ENCODE measurements at regions not wholly inside any gene's neighbourhood (a gene's known extent, or its start where the extent isn't known, plus 50 kb on each side); places are given as distances from the start of the nearest gene placed in this dataset.
"Not testable (repeated sequence)": the region's sequence is repeated elsewhere in the genome, so short reads cannot be mapped to it uniquely, and the experiment has no call there.

DNA sequence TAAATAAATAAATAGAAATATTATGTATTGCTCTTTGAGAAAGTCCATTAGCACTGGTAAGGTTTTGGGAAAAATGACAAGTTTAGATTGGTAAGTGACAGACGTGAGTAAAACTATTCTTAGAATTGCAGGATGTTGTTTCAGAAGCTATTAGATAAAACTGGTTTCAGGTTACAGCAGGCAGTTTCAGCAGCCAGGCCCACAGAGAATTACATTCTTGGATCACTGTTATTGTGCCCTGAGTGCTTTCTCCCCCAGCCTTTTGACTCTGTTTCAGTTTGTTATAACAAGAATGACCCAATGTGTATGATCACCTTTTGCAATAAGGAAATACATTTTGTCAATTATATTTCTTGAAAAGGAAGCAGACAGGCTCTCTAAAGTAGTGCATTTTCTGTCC, 86.5 kb downstream of the DKK1 start:
- no peaks in the 10 kb centered on the region for H4K20me1 ChIP-seq (ENCODE audit: control insufficient read depth, extremely low read depth, insufficient read depth, low read length)
- no peaks in the 10 kb centered on the region for H3K9me1 ChIP-seq (ENCODE audit: control insufficient read depth, extremely low read depth, insufficient read depth, low read length)
- H3K9me3 ChIP-seq (ENCODE audit: control insufficient read depth, low read depth, low read length) = no peaks in the 10 kb centered on the region
- no peaks in the 10 kb centered on the region for H3K27me3 ChIP-seq (ENCODE audit: control insufficient read depth, extremely low read depth, insufficient read depth, low read length)
- no peaks in the 10 kb centered on the region for H3K4me1 ChIP-seq (ENCODE audit: control insufficient read depth, extremely low read depth, insufficient read depth, low read length)
- TF ChIP-seq EZH2 (IDR thresholded peaks at IDR 0.05; ENCODE audit: low read length) = no peak
- TF ChIP-seq, protein P1, sequence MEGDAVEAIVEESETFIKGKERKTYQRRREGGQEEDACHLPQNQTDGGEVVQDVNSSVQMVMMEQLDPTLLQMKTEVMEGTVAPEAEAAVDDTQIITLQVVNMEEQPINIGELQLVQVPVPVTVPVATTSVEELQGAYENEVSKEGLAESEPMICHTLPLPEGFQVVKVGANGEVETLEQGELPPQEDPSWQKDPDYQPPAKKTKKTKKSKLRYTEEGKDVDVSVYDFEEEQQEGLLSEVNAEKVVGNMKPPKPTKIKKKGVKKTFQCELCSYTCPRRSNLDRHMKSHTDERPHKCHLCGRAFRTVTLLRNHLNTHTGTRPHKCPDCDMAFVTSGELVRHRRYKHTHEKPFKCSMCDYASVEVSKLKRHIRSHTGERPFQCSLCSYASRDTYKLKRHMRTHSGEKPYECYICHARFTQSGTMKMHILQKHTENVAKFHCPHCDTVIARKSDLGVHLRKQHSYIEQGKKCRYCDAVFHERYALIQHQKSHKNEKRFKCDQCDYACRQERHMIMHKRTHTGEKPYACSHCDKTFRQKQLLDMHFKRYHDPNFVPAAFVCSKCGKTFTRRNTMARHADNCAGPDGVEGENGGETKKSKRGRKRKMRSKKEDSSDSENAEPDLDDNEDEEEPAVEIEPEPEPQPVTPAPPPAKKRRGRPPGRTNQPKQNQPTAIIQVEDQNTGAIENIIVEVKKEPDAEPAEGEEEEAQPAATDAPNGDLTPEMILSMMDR (optimal IDR thresholded peaks at IDR 0.05 in 1 of 3, IDR thresholded peaks at IDR 0.05 in 1 of 3, conservative IDR thresholded peaks at IDR 0.05 in 1 of 3; ENCODE audit: extremely low read depth in 1 of 3, insufficient read depth in 2 of 3, low read length in 3 of 3) = no peak
- H3K27ac ChIP-seq (ENCODE audit: control insufficient read depth, insufficient read depth, low read length) = no peak overlapping the region
- H2AFZ ChIP-seq (ENCODE audit: control insufficient read depth, low read length) = no peak overlapping the region
- H3K36me3 ChIP-seq (ENCODE audit: control insufficient read depth in 2 of 2, extremely low read depth in 1 of 2, insufficient read depth in 2 of 2, low read length in 2 of 2) = no peaks in the 10 kb centered on the region
- H3K79me2 ChIP-seq (ENCODE audit: control insufficient read depth, insufficient read depth, low read length) = no peaks in the 10 kb centered on the region
- FAIRE-seq = no peak
- DNase-seq (ENCODE audit: low read depth, low spot score) = no peak
- H3K4me2 ChIP-seq (ENCODE audit: control insufficient read depth, extremely low read depth, insufficient read depth, low read depth, low read length) = no peak overlapping the region
- dilution Hi-C loops (cut with MboI; ENCODE audit: extremely low pct_ligation_motif_present, low sequenced_read_pairs) = no loop called here
- H3K4me3 ChIP-seq (ENCODE audit: control insufficient read depth in 2 of 3, extremely low read depth in 1 of 3, insufficient read depth in 2 of 3, low read depth in 1 of 3, low read length in 3 of 3) = no peak overlapping the region
- no peak overlapping the region for H3K9ac ChIP-seq (ENCODE audit: control insufficient read depth, extremely low read depth, insufficient read depth, low read length)

DNA sequence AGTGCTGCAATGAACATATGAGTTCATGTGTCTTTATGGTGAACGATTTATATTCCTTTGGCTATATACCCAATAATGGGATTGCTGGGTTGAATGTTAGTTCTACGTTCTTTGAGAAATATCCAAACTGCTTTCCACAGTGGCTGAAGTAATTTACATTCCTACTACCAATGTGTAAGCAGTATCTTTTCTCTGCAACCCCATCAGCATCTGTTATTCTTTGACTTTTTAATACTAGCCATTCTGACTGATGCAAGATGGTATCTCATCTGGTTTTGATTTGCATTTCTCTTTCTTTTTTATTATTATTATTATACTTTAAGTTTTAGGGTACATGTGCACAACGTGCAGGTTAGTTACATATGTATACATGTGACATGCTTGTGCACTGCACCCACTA, 89.7 kb downstream of the DKK1 start:
- dilution Hi-C loops (cut with MboI; ENCODE audit: extremely low pct_ligation_motif_present, low sequenced_read_pairs); H3K79me2 ChIP-seq (ENCODE audit: control insufficient read depth, insufficient read depth, low read length): not testable (repeated sequence)

DNA sequence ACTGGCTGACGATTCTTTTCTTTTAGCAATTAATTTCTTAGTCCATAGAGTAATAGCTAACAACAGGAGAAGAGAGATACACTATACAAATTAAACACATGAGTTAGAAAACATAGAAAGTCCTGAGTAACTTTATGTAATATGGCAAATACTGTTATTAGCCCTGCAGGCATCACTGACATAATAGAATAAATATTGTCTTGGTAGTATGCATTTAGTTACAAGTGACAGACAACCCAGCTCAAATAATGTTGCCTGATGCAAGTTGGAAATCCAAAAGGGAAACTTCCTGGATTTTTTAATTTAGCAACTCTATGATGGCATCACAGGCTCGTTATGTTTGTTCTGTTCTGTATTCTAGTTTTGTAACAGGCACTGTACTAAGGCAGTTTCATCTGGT, 95.1 kb downstream of the DKK1 start:
- Histone ChIP-seq H4K20me1 (ENCODE audit: control insufficient read depth, extremely low read depth, insufficient read depth, low read length) (no peaks in the 10 kb centered on the region), H3K9me1 (ENCODE audit: control insufficient read depth, extremely low read depth, insufficient read depth, low read length) (no peaks in the 10 kb centered on the region), H3K4me2 (ENCODE audit: control insufficient read depth, extremely low read depth, insufficient read depth, low read depth, low read length) (no peak overlapping the region), H3K27ac (ENCODE audit: control insufficient read depth, insufficient read depth, low read length) (no peak overlapping the region), H3K4me3 (ENCODE audit: control insufficient read depth in 2 of 3, extremely low read depth in 1 of 3, insufficient read depth in 2 of 3, low read depth in 1 of 3, low read length in 3 of 3) (no peak overlapping the region), H3K4me1 (ENCODE audit: control insufficient read depth, extremely low read depth, insufficient read depth, low read length) (peaks cover 5% of the 10 kb centered on the region), H3K9me3 (ENCODE audit: control insufficient read depth, low read depth, low read length) (no peaks in the 10 kb centered on the region), H3K27me3 (ENCODE audit: control insufficient read depth, extremely low read depth, insufficient read depth, low read length) (no peaks in the 10 kb centered on the region), H3K9ac (ENCODE audit: control insufficient read depth, extremely low read depth, insufficient read depth, low read length) (no peak overlapping the region), H2AFZ (ENCODE audit: control insufficient read depth, low read length) (no peak overlapping the region), H3K79me2 (ENCODE audit: control insufficient read depth, insufficient read depth, low read length) (no peaks in the 10 kb centered on the region), H3K36me3 (ENCODE audit: control insufficient read depth in 2 of 2, extremely low read depth in 1 of 2, insufficient read depth in 2 of 2, low read length in 2 of 2) (no peaks in the 10 kb centered on the region)
- dilution Hi-C loops (cut with MboI; ENCODE audit: extremely low pct_ligation_motif_present, low sequenced_read_pairs) = no loop called here
- FAIRE-seq (no peak), DNase-seq (ENCODE audit: low read depth, low spot score) (no peak)
- TF ChIP-seq, protein P1 (optimal IDR thresholded peaks at IDR 0.05 in 1 of 3, IDR thresholded peaks at IDR 0.05 in 1 of 3, conservative IDR thresholded peaks at IDR 0.05 in 1 of 3; ENCODE audit: extremely low read depth in 1 of 3, insufficient read depth in 2 of 3, low read length in 3 of 3) = no peak
- no peak for TF ChIP-seq EZH2 (IDR thresholded peaks at IDR 0.05; ENCODE audit: low read length)

More for the DNA sequence above, 89.7 kb downstream of the DKK1 start:
- H3K36me3 ChIP-seq (ENCODE audit: control insufficient read depth in 2 of 2, extremely low read depth in 1 of 2, insufficient read depth in 2 of 2, low read length in 2 of 2); H3K27ac ChIP-seq (ENCODE audit: control insufficient read depth, insufficient read depth, low read length); H3K9me3 ChIP-seq (ENCODE audit: control insufficient read depth, low read depth, low read length); H3K27me3 ChIP-seq (ENCODE audit: control insufficient read depth, extremely low read depth, insufficient read depth, low read length); H3K9me1 ChIP-seq (ENCODE audit: control insufficient read depth, extremely low read depth, insufficient read depth, low read length); H3K4me3 ChIP-seq (ENCODE audit: control insufficient read depth in 2 of 3, extremely low read depth in 1 of 3, insufficient read depth in 2 of 3, low read depth in 1 of 3, low read length in 3 of 3); H2AFZ ChIP-seq (ENCODE audit: control insufficient read depth, low read length); H3K4me2 ChIP-seq (ENCODE audit: control insufficient read depth, extremely low read depth, insufficient read depth, low read depth, low read length); FAIRE-seq; DNase-seq (ENCODE audit: low read depth, low spot score); H4K20me1 ChIP-seq (ENCODE audit: control insufficient read depth, extremely low read depth, insufficient read depth, low read length); H3K9ac ChIP-seq (ENCODE audit: control insufficient read depth, extremely low read depth, insufficient read depth, low read length); H3K4me1 ChIP-seq (ENCODE audit: control insufficient read depth, extremely low read depth, insufficient read depth, low read length): not testable (repeated sequence)

All from keratinocyte (primary cell).